SK-N-SH (cell line): ENCODE measurements at regions not wholly inside any gene's neighbourhood (a gene's known extent, or its start where the extent isn't known, plus 50 kb on each side); places are given as distances from the start of the nearest gene placed in this dataset.
A peak's percentile ranks its signal among the peaks of the same experiment; 100 is the strongest.

Experiments used
- CTCF ChIA-PET: fragments of 300-600, 350-600 bp; formaldehyde crosslinking; extraction: SDS; loops from one replicate; lab custom pipeline; 2021; lab: Yijun Ruan, JAX
- POLR2A ChIA-PET: fragments of 350-600 bp; sonication (Branson Sonifier 250); formaldehyde crosslinking; extraction: SDS; loops from one replicate; lab custom pipeline; 2020; ENCODE audit warnings: antibody characterized with exemption, inconsistent platforms; lab: Yijun Ruan, JAX
- DNase-seq: peaks from one replicate; pipeline ENCODE4 v3.0.0; 2012
- H2AFZ ChIP-seq: fragments of 200-600 bp; sonication (generic); 2 replicates; pipeline ENCODE4 v1.8.1; 2016; ENCODE audit warnings: antibody characterized with exemption, mild to moderate bottlenecking, low read depth
- H3F3A ChIP-seq: fragments of 200-600 bp; sonication (generic); replicated peaks from 2 replicates; pipeline ENCODE3; 2016; ENCODE audit warnings: antibody characterized with exemption, mild to moderate bottlenecking; ENCODE audit not compliant: insufficient read depth
- H3K27ac ChIP-seq, 2 experiments: fragments of 200-500 bp in 1 of 2; fragments of 200-600 bp in 1 of 2; sonication (Bioruptor generic) in 1 of 2; sonication (generic), shearing (Covaris generic) in 1 of 2; 2 replicates each; pipeline versions ENCODE4 v1.5.1 to v1.6.1; 2014 to 2016; ENCODE audit warnings: low read depth in 2 of 2, inconsistent platforms in 1 of 2, low read length in 1 of 2, mild to moderate bottlenecking in 1 of 2, mixed read lengths in 1 of 2
- H3K27me3 ChIP-seq: fragments of 200-600 bp; sonication (generic), shearing (Covaris generic); 2 replicates; pipeline ENCODE4 v1.6.1; 2016; ENCODE audit warnings: mixed run types; ENCODE audit not compliant: insufficient read depth
- H3K36me3 ChIP-seq, 2 experiments: fragments of 200-500 bp in 1 of 2; fragments of 200-600 bp in 1 of 2; sonication (Bioruptor generic) in 1 of 2; sonication (generic) in 1 of 2; replicated peaks in 1 of 2; 2 replicates each; pipeline versions ENCODE3 to v1.5.1; 2014 to 2016; ENCODE audit warnings: low read length in 1 of 2, mild to moderate bottlenecking in 1 of 2; ENCODE audit not compliant: insufficient read depth in 2 of 2, control insufficient read depth in 1 of 2
- H3K4me1 ChIP-seq, 2 experiments: fragments of 200-500 bp in 1 of 2; fragments of 200-600 bp in 1 of 2; sonication (Bioruptor generic) in 1 of 2; sonication (generic), shearing (Covaris generic) in 1 of 2; 2 replicates each; pipeline versions ENCODE4 v1.5.1 to v1.6.1; 2014 to 2016; ENCODE audit warnings: low read depth in 1 of 2, low read length in 1 of 2, mixed run types in 1 of 2; ENCODE audit not compliant: insufficient read depth in 2 of 2, control insufficient read depth in 1 of 2
- H3K4me2 ChIP-seq: fragments of 200-600 bp; sonication (generic), shearing (Covaris generic); 2 replicates; pipeline ENCODE4 v1.6.1; 2017; ENCODE audit warnings: mixed run types
- H3K4me3 ChIP-seq, 2 experiments: fragments of 200-500 bp in 1 of 2; fragments of 200-600 bp in 1 of 2; sonication (Bioruptor generic) in 1 of 2; sonication (generic), shearing (Covaris generic) in 1 of 2; 2 replicates each; pipeline versions ENCODE4 v1.5.1 to v1.8.1; 2014 to 2016; ENCODE audit warnings: low read depth in 2 of 2, inconsistent platforms in 1 of 2, low read length in 1 of 2, mild to moderate bottlenecking in 1 of 2, mixed read lengths in 1 of 2, moderate library complexity in 1 of 2
- H3K79me2 ChIP-seq: fragments of 200-600 bp; sonication (generic); 2 replicates; pipeline ENCODE4 v1.8.1; 2017; ENCODE audit warnings: mild to moderate bottlenecking; ENCODE audit not compliant: insufficient read depth
- H3K9ac ChIP-seq: fragments of 200-600 bp; sonication (generic); 2 replicates; pipeline ENCODE4 v1.6.1; 2017; ENCODE audit warnings: mixed run types
- H3K9me2 ChIP-seq: fragments of 200-600 bp; sonication (generic); 2 replicates; pipeline ENCODE4 v1.6.1; 2017; ENCODE audit warnings: mixed run types
- H3K9me3 ChIP-seq: fragments of 200-600 bp; sonication (generic); 2 replicates; pipeline ENCODE4 v1.6.1; 2017; ENCODE audit warnings: mixed run types, mild to moderate bottlenecking, moderate library complexity
- H4K20me1 ChIP-seq: fragments of 200-600 bp; sonication (generic); 2 replicates; pipeline ENCODE4 v1.6.1; 2017; ENCODE audit warnings: mild to moderate bottlenecking, mixed run types; ENCODE audit not compliant: insufficient read depth
- EZH2phosphoT487 ChIP-seq: fragments of 200-600 bp; sonication (generic); IDR thresholded peaks from 2 replicates; pipeline ENCODE4 v1.6.1; 2017; ENCODE audit warnings: low read depth, mixed run types, mild to moderate bottlenecking, antibody characterized with exemption, moderate library complexity, borderline replicate concordance
- JUND ChIP-seq: IDR thresholded peaks from 2 replicates; pipeline ENCODE4 v1.4.0; 2012
- MEF2A ChIP-seq: IDR thresholded peaks from 2 replicates; pipeline ENCODE4 v1.4.0; 2012; ENCODE audit warnings: low read depth, borderline replicate concordance
- NRF1 ChIP-seq: IDR thresholded peaks from 2 replicates; pipeline ENCODE4 v1.6.1; 2012; ENCODE audit warnings: low read depth, mild to moderate bottlenecking, low read length
- RAD21 ChIP-seq: IDR thresholded peaks from 2 replicates; pipeline ENCODE4 v1.6.1; 2012; ENCODE audit warnings: mild to moderate bottlenecking, low read length
- SMC3 ChIP-seq: IDR thresholded peaks from 2 replicates; pipeline ENCODE4 v1.6.1; 2012; ENCODE audit warnings: low read depth, low read length, improper control_type of control experiment
- WGBS: methylation state at CpG from one replicate; pipeline ENCODE4 v1.1.6; 2017; ENCODE audit warnings: low lambda C conversion rate; 5-methylcytosine and 5-hydroxymethylcytosine counted together
- TF ChIP-seq, protein P1 (sequence below): fragments of 200-600 bp; sonication (generic); IDR thresholded peaks from 2 replicates; pipeline ENCODE4 v1.6.1; 2017; ENCODE audit warnings: antibody characterized with exemption, mild to moderate bottlenecking, moderate library complexity
- TF ChIP-seq, protein P2 (sequence below): IDR thresholded peaks from 2 replicates; pipeline ENCODE4; 2012
- TF ChIP-seq, protein P3 (sequence below): IDR thresholded peaks from 2 replicates; pipeline ENCODE4 v1.4.0; 2012; ENCODE audit warnings: low read depth
- TF ChIP-seq, protein P4 (sequence below): IDR thresholded peaks from 2 replicates; pipeline ENCODE4 v1.6.1; 2012; ENCODE audit warnings: mild to moderate bottlenecking, low read depth, low read length, moderate library complexity
- TF ChIP-seq, protein P5 (sequence below): IDR thresholded peaks from 2 replicates; pipeline ENCODE4 v1.4.0; 2012; ENCODE audit warnings: low read depth, borderline replicate concordance

DNA sequence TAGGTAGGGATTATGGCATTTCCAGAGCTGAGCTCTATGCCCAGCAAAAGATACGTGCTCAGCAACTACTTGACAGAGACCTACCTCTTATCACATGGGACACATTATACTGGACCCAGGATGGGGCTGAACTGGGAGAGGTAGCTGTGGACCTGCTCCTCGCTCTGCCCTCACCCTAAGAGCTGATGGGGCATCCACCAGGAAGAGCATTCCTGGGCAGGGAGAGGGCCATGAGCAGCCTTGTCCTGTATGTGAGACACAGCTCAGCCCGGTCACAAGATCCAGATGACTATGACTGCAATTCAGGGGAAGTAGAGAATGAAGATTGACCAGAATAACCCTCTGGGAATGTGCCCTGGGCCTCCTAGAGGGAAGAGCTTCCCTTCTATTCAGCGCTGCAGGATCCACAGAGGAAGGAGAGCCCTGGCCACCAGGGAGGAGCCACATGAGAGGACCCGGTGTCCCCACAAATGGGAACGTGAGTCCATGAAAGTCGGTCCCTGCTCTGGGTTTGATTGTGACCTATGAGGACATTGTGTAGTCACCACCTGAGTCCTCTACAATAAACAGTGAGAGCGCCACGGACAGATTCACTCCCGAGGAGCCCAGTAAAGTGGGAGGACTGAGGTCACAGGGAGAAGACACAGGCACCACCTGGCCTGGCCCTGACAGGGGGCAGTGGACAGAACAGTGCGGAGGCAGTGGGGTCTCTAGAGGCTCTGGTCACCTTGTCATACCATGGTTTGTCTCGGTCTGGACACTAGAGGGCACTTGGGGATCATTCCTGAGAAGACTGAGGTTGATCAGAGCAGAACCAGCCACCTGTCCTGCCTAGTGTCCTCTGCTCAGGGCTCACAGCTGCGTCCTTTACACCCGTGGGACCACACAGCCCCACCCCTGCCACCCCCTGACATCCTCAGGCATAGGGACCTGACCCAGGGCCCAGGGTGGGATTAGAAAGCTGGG lies 99.5 kb downstream of the ZNF280B start:
- no peaks in the 10 kb centered on the region for H3K9me3 ChIP-seq
- no peak overlapping the region for H3K27ac ChIP-seq
- no peak overlapping the region for H3K9ac ChIP-seq
- ChIA-PET POLR2A (no interaction called here), CTCF (interaction anchor here (0.8 to 5.0 kb wide), 7 partner anchors 12 to 66 kb away, joined by 3 to 34 read pairs (median 4); no protein-coding TSS in a partner anchor)
- H3K4me3 ChIP-seq = no peak overlapping the region
- H3K79me2 ChIP-seq = no peaks in the 10 kb centered on the region
- no peaks in the 10 kb centered on the region for H3K36me3 ChIP-seq
- H3K4me2 ChIP-seq = no peak overlapping the region
- H3K27me3 ChIP-seq = peaks cover 13% of the 10 kb centered on the region; the same call in 1 of the 2 replicates
- H3F3A ChIP-seq = no peaks in the 10 kb centered on the region
- no peak overlapping the region for H2AFZ ChIP-seq
- WGBS = 1% methylated on average over 9 of the region's 14 CpGs
- no peaks in the 10 kb centered on the region for H3K9me2 ChIP-seq
- no peaks in the 10 kb centered on the region for H4K20me1 ChIP-seq
- H3K4me1 ChIP-seq = no peaks in the 10 kb centered on the region
- TF ChIP-seq MEF2A (no peak), RAD21 (peak; percentile 33), EZH2phosphoT487 (no peak)
- TF ChIP-seq, protein P1, sequence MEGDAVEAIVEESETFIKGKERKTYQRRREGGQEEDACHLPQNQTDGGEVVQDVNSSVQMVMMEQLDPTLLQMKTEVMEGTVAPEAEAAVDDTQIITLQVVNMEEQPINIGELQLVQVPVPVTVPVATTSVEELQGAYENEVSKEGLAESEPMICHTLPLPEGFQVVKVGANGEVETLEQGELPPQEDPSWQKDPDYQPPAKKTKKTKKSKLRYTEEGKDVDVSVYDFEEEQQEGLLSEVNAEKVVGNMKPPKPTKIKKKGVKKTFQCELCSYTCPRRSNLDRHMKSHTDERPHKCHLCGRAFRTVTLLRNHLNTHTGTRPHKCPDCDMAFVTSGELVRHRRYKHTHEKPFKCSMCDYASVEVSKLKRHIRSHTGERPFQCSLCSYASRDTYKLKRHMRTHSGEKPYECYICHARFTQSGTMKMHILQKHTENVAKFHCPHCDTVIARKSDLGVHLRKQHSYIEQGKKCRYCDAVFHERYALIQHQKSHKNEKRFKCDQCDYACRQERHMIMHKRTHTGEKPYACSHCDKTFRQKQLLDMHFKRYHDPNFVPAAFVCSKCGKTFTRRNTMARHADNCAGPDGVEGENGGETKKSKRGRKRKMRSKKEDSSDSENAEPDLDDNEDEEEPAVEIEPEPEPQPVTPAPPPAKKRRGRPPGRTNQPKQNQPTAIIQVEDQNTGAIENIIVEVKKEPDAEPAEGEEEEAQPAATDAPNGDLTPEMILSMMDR = peak; percentile 46
- DNase-seq = peak; percentile 44

DNA sequence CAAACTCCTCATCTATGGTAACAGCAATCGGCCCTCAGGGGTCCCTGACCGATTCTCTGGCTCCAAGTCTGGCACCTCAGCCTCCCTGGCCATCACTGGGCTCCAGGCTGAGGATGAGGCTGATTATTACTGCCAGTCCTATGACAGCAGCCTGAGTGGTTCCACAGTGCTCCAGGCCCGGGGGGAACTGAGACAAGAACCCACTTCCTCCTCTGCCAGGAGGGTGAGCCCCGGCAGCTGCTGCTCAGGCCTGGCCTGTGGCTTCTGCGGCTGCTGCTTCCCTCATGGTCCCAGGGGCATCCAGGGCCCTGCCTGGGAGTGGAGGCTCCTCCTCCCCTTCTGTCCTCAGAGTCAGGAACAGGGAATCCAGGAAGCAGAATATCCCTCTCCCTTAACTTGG lies 98.4 kb downstream of the ZNF280B start:
- no CpG with 5 or more reads among the region's 5 CpGs for WGBS
- no peak overlapping the region for H3K9ac ChIP-seq
- H3K27ac ChIP-seq = no peak overlapping the region
- no peaks in the 10 kb centered on the region for H4K20me1 ChIP-seq
- TF ChIP-seq SMC3 = no peak
- TF ChIP-seq NRF1 = no peak
- no peak for TF ChIP-seq JUND
- TF ChIP-seq, protein P2, sequence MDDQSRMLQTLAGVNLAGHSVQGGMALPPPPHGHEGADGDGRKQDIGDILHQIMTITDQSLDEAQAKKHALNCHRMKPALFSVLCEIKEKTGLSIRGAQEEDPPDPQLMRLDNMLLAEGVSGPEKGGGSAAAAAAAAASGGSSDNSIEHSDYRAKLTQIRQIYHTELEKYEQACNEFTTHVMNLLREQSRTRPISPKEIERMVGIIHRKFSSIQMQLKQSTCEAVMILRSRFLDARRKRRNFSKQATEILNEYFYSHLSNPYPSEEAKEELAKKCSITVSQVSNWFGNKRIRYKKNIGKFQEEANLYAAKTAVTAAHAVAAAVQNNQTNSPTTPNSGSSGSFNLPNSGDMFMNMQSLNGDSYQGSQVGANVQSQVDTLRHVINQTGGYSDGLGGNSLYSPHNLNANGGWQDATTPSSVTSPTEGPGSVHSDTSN = no peak
- TF ChIP-seq, protein P3, sequence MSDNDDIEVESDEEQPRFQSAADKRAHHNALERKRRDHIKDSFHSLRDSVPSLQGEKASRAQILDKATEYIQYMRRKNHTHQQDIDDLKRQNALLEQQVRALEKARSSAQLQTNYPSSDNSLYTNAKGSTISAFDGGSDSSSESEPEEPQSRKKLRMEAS = no peak
- TF ChIP-seq, protein P4, sequence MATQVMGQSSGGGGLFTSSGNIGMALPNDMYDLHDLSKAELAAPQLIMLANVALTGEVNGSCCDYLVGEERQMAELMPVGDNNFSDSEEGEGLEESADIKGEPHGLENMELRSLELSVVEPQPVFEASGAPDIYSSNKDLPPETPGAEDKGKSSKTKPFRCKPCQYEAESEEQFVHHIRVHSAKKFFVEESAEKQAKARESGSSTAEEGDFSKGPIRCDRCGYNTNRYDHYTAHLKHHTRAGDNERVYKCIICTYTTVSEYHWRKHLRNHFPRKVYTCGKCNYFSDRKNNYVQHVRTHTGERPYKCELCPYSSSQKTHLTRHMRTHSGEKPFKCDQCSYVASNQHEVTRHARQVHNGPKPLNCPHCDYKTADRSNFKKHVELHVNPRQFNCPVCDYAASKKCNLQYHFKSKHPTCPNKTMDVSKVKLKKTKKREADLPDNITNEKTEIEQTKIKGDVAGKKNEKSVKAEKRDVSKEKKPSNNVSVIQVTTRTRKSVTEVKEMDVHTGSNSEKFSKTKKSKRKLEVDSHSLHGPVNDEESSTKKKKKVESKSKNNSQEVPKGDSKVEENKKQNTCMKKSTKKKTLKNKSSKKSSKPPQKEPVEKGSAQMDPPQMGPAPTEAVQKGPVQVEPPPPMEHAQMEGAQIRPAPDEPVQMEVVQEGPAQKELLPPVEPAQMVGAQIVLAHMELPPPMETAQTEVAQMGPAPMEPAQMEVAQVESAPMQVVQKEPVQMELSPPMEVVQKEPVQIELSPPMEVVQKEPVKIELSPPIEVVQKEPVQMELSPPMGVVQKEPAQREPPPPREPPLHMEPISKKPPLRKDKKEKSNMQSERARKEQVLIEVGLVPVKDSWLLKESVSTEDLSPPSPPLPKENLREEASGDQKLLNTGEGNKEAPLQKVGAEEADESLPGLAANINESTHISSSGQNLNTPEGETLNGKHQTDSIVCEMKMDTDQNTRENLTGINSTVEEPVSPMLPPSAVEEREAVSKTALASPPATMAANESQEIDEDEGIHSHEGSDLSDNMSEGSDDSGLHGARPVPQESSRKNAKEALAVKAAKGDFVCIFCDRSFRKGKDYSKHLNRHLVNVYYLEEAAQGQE = no peak
- TF ChIP-seq, protein P5, sequence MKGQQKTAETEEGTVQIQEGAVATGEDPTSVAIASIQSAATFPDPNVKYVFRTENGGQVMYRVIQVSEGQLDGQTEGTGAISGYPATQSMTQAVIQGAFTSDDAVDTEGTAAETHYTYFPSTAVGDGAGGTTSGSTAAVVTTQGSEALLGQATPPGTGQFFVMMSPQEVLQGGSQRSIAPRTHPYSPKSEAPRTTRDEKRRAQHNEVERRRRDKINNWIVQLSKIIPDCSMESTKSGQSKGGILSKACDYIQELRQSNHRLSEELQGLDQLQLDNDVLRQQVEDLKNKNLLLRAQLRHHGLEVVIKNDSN = no peak
- H3F3A ChIP-seq = no peaks in the 10 kb centered on the region
- H3K27me3 ChIP-seq = peaks cover 13% of the 10 kb centered on the region; the same call in 1 of the 2 replicates
- no peak overlapping the region for H3K4me2 ChIP-seq
- no peak overlapping the region for H2AFZ ChIP-seq
- H3K9me3 ChIP-seq = no peaks in the 10 kb centered on the region
- H3K4me3 ChIP-seq = no peak overlapping the region
- CTCF ChIA-PET = interaction anchor here (2.9 to 5.0 kb wide), 2 partner anchors 12 to 20 kb away, joined by 11 to 34 read pairs; no protein-coding TSS in a partner anchor
- POLR2A ChIA-PET = no interaction called here
- DNase-seq = no peak
- no peaks in the 10 kb centered on the region for H3K4me1 ChIP-seq
- no peaks in the 10 kb centered on the region for H3K36me3 ChIP-seq
- H3K79me2 ChIP-seq = no peaks in the 10 kb centered on the region
- no peaks in the 10 kb centered on the region for H3K9me2 ChIP-seq
